GM12878 (cell line): ENCODE measurements at regions not wholly inside any gene's neighbourhood (a gene's known extent, or its start where the extent isn't known, plus 50 kb on each side); places are given as distances from the start of the nearest gene placed in this dataset.

Source experiments
- CHD2 ChIP-seq: IDR thresholded peaks from 2 replicates; pipeline ENCODE4 v1.6.1; 2011; ENCODE audit warnings: low read depth, low read length, improper control_type of control experiment, borderline replicate concordance
- EP300 ChIP-seq, 2 experiments: fragments of 150-350 bp in 1 of 2; IDR thresholded peaks; 2 replicates each; pipeline ENCODE4 v1.6.1; 2011 to 2012; ENCODE audit warnings: low read depth in 2 of 2, low read length in 2 of 2, borderline replicate concordance in 1 of 2, improper control_type of control experiment in 1 of 2, inconsistent platforms in 1 of 2; ENCODE audit not compliant: control insufficient read depth in 1 of 2
- EZH2 ChIP-seq: IDR thresholded peaks from 2 replicates; pipeline ENCODE4 v1.6.1; 2012; ENCODE audit warnings: low read depth, mild to moderate bottlenecking, control low read depth, inconsistent platforms, low read length, borderline replicate concordance; ENCODE audit not compliant: control insufficient read depth
- MTA3 ChIP-seq: IDR thresholded peaks from 2 replicates; pipeline ENCODE4 v1.6.1; 2012; ENCODE audit warnings: low read length, inconsistent platforms, borderline replicate concordance
- NFIC ChIP-seq: IDR thresholded peaks from 2 replicates; pipeline ENCODE4 v1.6.1; 2012; ENCODE audit warnings: low read depth, mild to moderate bottlenecking, inconsistent platforms, low read length, moderate library complexity
- POLR2A ChIP-seq: IDR thresholded peaks from 2 replicates; pipeline ENCODE4 v1.6.1; 2011; ENCODE audit warnings: low read depth, mild to moderate bottlenecking, low read length
- POLR2AphosphoS5 ChIP-seq: IDR thresholded peaks from 2 replicates; pipeline ENCODE4 v1.6.1; 2011; ENCODE audit warnings: mild to moderate bottlenecking, low read length, inconsistent platforms
- RCOR1 ChIP-seq: conservative IDR thresholded peaks from 2 replicates; pipeline ENCODE4 v1.6.1; 2012; ENCODE audit warnings: low read depth, low read length, improper control_type of control experiment
- SMAD1 ChIP-seq: fragments of 450-650 bp; IDR thresholded peaks from 2 replicates; pipeline ENCODE4 v1.6.1; 2018; ENCODE audit warnings: mild to moderate bottlenecking, low read depth; ENCODE audit not compliant: partially characterized antibody
- TCF7 ChIP-seq: IDR thresholded peaks from 2 replicates; pipeline ENCODE4 v1.6.1; 2014; ENCODE audit warnings: antibody characterized with exemption, borderline replicate concordance
- ZNF274 ChIP-seq: IDR thresholded peaks from one replicate; pipeline ENCODE4 v1.8.0; 2011; ENCODE audit not compliant: insufficient read length, insufficient read depth
- TF ChIP-seq, protein P1 (sequence below): IDR thresholded peaks from 2 replicates; pipeline ENCODE4 v1.6.1; 2012; ENCODE audit warnings: low read length, inconsistent platforms
- TF ChIP-seq, protein P2 (sequence below), 3 experiments: IDR thresholded peaks in 2 of 3; conservative IDR thresholded peaks in 1 of 3; 2 replicates each; pipeline ENCODE4 v1.5.1; 2011; ENCODE audit warnings: low read depth in 3 of 3, low read length in 3 of 3, mild to moderate bottlenecking in 3 of 3, control low read depth in 2 of 3, moderate library complexity in 2 of 3, inconsistent platforms in 1 of 3, mixed read lengths in 1 of 3; ENCODE audit not compliant: control insufficient read depth in 2 of 3, insufficient read depth in 1 of 3; ENCODE audit errors: extremely low read depth in 1 of 3
- TF ChIP-seq, protein P3 (sequence below): IDR thresholded peaks from 2 replicates; pipeline ENCODE4 v1.6.1; 2011; ENCODE audit warnings: low read depth, low read length, improper control_type of control experiment, borderline replicate concordance

- TF ChIP-seq, protein P1, sequence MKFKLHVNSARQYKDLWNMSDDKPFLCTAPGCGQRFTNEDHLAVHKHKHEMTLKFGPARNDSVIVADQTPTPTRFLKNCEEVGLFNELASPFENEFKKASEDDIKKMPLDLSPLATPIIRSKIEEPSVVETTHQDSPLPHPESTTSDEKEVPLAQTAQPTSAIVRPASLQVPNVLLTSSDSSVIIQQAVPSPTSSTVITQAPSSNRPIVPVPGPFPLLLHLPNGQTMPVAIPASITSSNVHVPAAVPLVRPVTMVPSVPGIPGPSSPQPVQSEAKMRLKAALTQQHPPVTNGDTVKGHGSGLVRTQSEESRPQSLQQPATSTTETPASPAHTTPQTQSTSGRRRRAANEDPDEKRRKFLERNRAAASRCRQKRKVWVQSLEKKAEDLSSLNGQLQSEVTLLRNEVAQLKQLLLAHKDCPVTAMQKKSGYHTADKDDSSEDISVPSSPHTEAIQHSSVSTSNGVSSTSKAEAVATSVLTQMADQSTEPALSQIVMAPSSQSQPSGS: no peak
- TF ChIP-seq, protein P2, sequence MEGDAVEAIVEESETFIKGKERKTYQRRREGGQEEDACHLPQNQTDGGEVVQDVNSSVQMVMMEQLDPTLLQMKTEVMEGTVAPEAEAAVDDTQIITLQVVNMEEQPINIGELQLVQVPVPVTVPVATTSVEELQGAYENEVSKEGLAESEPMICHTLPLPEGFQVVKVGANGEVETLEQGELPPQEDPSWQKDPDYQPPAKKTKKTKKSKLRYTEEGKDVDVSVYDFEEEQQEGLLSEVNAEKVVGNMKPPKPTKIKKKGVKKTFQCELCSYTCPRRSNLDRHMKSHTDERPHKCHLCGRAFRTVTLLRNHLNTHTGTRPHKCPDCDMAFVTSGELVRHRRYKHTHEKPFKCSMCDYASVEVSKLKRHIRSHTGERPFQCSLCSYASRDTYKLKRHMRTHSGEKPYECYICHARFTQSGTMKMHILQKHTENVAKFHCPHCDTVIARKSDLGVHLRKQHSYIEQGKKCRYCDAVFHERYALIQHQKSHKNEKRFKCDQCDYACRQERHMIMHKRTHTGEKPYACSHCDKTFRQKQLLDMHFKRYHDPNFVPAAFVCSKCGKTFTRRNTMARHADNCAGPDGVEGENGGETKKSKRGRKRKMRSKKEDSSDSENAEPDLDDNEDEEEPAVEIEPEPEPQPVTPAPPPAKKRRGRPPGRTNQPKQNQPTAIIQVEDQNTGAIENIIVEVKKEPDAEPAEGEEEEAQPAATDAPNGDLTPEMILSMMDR (IDR thresholded peaks at IDR 0.05 in 2 of 3, conservative IDR thresholded peaks at IDR 0.05 in 1 of 3; ENCODE audit: control insufficient read depth in 2 of 3, extremely low read depth in 1 of 3, insufficient read depth in 1 of 3, low read depth in 3 of 3, low read length in 3 of 3): no peak
- TF ChIP-seq NFIC (no peak), SMAD1 (no peak), RCOR1 (no peak), POLR2A (no peak), POLR2AphosphoS5 (no peak), ZNF274 (no peak), TCF7 (no peak), EZH2 (no peak), MTA3 (no peak), CHD2 (no peak), EP300 (IDR thresholded peaks at IDR 0.05; ENCODE audit: borderline replicate concordance in 1 of 2, control insufficient read depth in 1 of 2, low read depth in 2 of 2, low read length in 2 of 2) (no peak)
- TF ChIP-seq, protein P3, sequence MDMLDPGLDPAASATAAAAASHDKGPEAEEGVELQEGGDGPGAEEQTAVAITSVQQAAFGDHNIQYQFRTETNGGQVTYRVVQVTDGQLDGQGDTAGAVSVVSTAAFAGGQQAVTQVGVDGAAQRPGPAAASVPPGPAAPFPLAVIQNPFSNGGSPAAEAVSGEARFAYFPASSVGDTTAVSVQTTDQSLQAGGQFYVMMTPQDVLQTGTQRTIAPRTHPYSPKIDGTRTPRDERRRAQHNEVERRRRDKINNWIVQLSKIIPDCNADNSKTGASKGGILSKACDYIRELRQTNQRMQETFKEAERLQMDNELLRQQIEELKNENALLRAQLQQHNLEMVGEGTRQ: no peak
Measured at GRCh38 chr4:112770114-112770513, 133.2 kb downstream of the LARP7 start.
